H1 (cell line): ENCODE measurements at regions not wholly inside any gene's neighbourhood (a gene's known extent, or its start where the extent isn't known, plus 50 kb on each side); places are given as distances from the start of the nearest gene placed in this dataset.

Experiments
- TF ChIP-seq, protein P1 (sequence below): IDR thresholded peaks from 2 replicates; pipeline ENCODE4 v1.6.1; 2011; ENCODE audit warnings: low read depth, mild to moderate bottlenecking, low read length; ENCODE audit not compliant: insufficient read depth

DNA sequence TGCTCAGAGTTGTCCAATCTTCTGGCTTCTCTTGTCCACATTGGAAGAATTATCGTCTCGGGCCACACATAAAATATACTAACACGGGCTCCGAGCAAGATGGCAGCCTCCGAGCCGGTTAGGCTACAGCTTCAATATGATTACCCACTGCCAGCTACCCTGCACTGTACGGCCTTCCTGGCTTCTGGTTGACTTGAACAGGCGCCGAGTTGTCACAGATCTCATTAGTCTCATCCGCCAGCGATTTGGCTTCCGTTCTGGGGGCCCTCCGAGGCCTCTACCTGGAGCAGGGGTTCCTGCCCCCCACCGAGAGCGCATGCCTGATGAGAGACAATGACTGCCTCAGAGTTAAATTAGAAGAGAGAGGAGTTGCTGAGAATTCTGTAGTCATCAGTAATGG lies 101.2 kb upstream of the NUDT6 start (continued):
- TF ChIP-seq, protein P1, sequence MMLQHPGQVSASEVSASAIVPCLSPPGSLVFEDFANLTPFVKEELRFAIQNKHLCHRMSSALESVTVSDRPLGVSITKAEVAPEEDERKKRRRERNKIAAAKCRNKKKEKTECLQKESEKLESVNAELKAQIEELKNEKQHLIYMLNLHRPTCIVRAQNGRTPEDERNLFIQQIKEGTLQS = no peak
